Erythroblast (primary cell): ENCODE measurements at regions not wholly inside any gene's neighbourhood (a gene's known extent, or its start where the extent isn't known, plus 50 kb on each side); places are given as distances from the start of the nearest gene placed in this dataset.

ENCODE experiments used
- GATA1 ChIP-seq: IDR thresholded peaks from 2 replicates; pipeline ENCODE4 v1.6.1; 2011; ENCODE audit warnings: low read depth, mild to moderate bottlenecking, control low read depth, low read length, moderate library complexity
- POLR2A ChIP-seq: IDR thresholded peaks from 2 replicates; pipeline ENCODE4 v1.6.1; 2011; ENCODE audit warnings: mild to moderate bottlenecking, low read length

DNA sequence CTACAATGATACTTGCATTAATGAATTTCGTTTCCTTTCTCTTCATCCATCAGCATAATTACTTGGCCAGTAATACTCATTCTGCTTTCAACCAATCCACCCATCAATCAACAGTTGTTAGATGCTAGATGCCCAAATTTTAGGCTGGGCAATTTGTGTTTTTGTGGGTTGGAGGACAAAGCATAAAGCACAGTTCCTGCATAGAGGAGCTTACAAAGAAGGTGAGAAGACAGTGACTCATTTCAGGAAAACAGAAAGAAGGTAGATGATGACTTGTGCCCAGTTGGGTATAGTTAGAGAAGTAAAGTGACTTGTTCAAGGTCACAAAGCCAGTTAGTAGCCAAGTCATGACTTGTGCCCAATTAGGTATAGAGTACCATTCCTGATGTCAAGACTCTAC is 1186.8 kb upstream of the CELF4 start:
- TF ChIP-seq POLR2A (no peak), GATA1 (no peak)
